Uterus (tissue), 3 donors: ENCODE measurements at regions not wholly inside any gene's neighbourhood (a gene's known extent, or its start where the extent isn't known, plus 50 kb on each side); places are given as distances from the start of the nearest gene placed in this dataset.

Source experiments
- DNase-seq, 2 donors: peaks; one replicate each; pipeline ENCODE4 v3.0.0-alpha.2; 2019 to 2020
- H3K27ac ChIP-seq, 2 donors: fragments of 200-600 bp; sonication (generic); 1 replicate in 1 of 2; 2 replicates in 1 of 2; pipeline ENCODE4 v1.5.1; 2016 to 2018
- H3K27me3 ChIP-seq, 2 donors: fragments of 200-600 bp; sonication (generic); one replicate each; pipeline ENCODE4 v1.5.1; 2018 to 2019; ENCODE audit warnings: control low read depth in 1 of 2
- H3K36me3 ChIP-seq, 2 donors: fragments of 200-600 bp; sonication (generic); one replicate each; pipeline ENCODE4 v1.5.1; 2019; ENCODE audit warnings: control low read depth in 1 of 2
- H3K4me1 ChIP-seq, 2 donors: fragments of 200-600 bp; sonication (generic); one replicate each; pipeline ENCODE4 v1.5.1; 2018 to 2019; ENCODE audit warnings: control low read depth in 1 of 2
- H3K4me3 ChIP-seq, 2 donors: fragments of 200-600 bp; sonication (generic); 1 replicate in 1 of 2; 2 replicates in 1 of 2; pipeline ENCODE4 v1.5.1; 2018 to 2019; ENCODE audit warnings: mild to moderate bottlenecking in 1 of 2
- H3K9me3 ChIP-seq, 2 donors: fragments of 200-600 bp; sonication (generic); one replicate each; pipeline ENCODE4 v1.5.1; 2019; ENCODE audit warnings: control low read depth in 1 of 2
- POLR2A ChIP-seq, 2 donors: fragments of 450-650 bp; IDR thresholded peaks; one replicate each; pipeline ENCODE4 v1.6.1; 2016; ENCODE audit warnings: antibody characterized with exemption in 2 of 2, mild to moderate bottlenecking in 1 of 2, moderate library complexity in 1 of 2
- intact Hi-C: fragments of 100-400 bp; cut with DNase I; formaldehyde crosslinking; loops from one replicate; pipeline ENCODE4 v1.15.1; 2023; ENCODE audit warnings: low total_unique reads
- TF ChIP-seq, protein P1 (sequence below), 4 experiments: fragments of 200-600 bp in 2 of 4; fragments of 450-650 bp in 2 of 4; sonication (generic) in 2 of 4; IDR thresholded peaks; one replicate each; pipeline ENCODE4 v1.5.1; 2016 to 2019; ENCODE audit warnings: antibody characterized with exemption in 4 of 4, mild to moderate bottlenecking in 2 of 4, moderate library complexity in 1 of 4
- donor health status: DM: yes; HTN: yes; CAD: no.

- H3K9me3 ChIP-seq, result no peaks in the 10 kb centered on the region
- no peaks in the 10 kb centered on the region for H3K27me3 ChIP-seq
- H3K27ac ChIP-seq, result peak overlapping the region; percentile 89 to 95
- no peak for TF ChIP-seq POLR2A (IDR thresholded peaks at IDR 0.05)
- TF ChIP-seq, protein P1, sequence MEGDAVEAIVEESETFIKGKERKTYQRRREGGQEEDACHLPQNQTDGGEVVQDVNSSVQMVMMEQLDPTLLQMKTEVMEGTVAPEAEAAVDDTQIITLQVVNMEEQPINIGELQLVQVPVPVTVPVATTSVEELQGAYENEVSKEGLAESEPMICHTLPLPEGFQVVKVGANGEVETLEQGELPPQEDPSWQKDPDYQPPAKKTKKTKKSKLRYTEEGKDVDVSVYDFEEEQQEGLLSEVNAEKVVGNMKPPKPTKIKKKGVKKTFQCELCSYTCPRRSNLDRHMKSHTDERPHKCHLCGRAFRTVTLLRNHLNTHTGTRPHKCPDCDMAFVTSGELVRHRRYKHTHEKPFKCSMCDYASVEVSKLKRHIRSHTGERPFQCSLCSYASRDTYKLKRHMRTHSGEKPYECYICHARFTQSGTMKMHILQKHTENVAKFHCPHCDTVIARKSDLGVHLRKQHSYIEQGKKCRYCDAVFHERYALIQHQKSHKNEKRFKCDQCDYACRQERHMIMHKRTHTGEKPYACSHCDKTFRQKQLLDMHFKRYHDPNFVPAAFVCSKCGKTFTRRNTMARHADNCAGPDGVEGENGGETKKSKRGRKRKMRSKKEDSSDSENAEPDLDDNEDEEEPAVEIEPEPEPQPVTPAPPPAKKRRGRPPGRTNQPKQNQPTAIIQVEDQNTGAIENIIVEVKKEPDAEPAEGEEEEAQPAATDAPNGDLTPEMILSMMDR (IDR thresholded peaks at IDR 0.05), result no peak
- H3K4me1 ChIP-seq, result no peaks in the 10 kb centered on the region
- DNase-seq, result no peak
- H3K4me3 ChIP-seq, result no peak overlapping the region
- intact Hi-C loops, result no loop called here
- H3K36me3 ChIP-seq, result no peaks in the 10 kb centered on the region
These were observed 128.1 kb downstream of the BAMBI start for GRCh38 chr10:28805390-28805789.

DNA sequence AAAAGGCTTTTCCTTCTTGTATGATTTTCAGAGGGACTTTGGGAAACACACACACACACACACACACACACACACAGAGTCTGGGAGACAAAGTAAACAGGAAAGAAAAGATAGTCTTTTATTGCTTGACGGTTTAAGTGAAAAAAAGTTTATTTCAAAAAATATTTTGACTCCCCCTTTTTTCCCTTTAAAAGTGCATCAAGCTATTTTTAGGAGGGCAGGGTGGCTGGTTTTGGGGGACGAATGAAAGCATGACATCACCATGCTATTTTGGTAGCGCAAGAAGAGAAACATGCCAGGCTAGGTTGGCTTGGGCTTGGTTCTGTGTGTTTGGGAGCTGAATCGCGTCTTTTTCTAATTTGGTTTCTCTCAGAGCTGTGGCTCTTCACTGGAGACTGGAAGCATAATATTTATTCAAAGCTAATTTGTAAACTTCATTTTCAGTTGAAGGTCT is 129.2 kb downstream of the BAMBI start:
- intact Hi-C loops, result no loop called here
- no peak overlapping the region for H3K4me3 ChIP-seq
- no peaks in the 10 kb centered on the region for H3K36me3 ChIP-seq
- no peaks in the 10 kb centered on the region for H3K4me1 ChIP-seq
- H3K27ac ChIP-seq, result peak overlapping the region; percentile 89 to 95
- TF ChIP-seq POLR2A (IDR thresholded peaks at IDR 0.05), result peak in 1 of 2 donors; percentile 13
- TF ChIP-seq, protein P1 (IDR thresholded peaks at IDR 0.05), result no peak
- peak; percentile 46 to 59 for DNase-seq
- H3K27me3 ChIP-seq, result no peaks in the 10 kb centered on the region
- H3K9me3 ChIP-seq, result no peaks in the 10 kb centered on the region

GRCh38 chr10:28806951-28807759 is 129.8 kb downstream of the BAMBI start:
- intact Hi-C loops, result no loop called here
- TF ChIP-seq POLR2A (IDR thresholded peaks at IDR 0.05), result no peak
- TF ChIP-seq, protein P1 (IDR thresholded peaks at IDR 0.05), result no peak
- Histone ChIP-seq H3K36me3 (no peaks in the 10 kb centered on the region), H3K4me1 (no peaks in the 10 kb centered on the region), H3K4me3 (peak overlapping the region in 1 of 2 donors; percentile 2), H3K27me3 (no peaks in the 10 kb centered on the region), H3K9me3 (no peaks in the 10 kb centered on the region), H3K27ac (peak overlapping the region; percentile 89 to 95)
- peak; percentile 47 to 72 for DNase-seq

GRCh38 chr10:28807760-28808613 is 130.7 kb downstream of the BAMBI start:
- peak; percentile 51 to 67 for DNase-seq
- no peaks in the 10 kb centered on the region for H3K9me3 ChIP-seq
- H3K27ac ChIP-seq, result peak overlapping the region; percentile 89 to 95
- no peaks in the 10 kb centered on the region for H3K27me3 ChIP-seq
- TF ChIP-seq, protein P1 (IDR thresholded peaks at IDR 0.05), result no peak
- no peak for TF ChIP-seq POLR2A (IDR thresholded peaks at IDR 0.05)
- H3K36me3 ChIP-seq, result no peaks in the 10 kb centered on the region
- H3K4me3 ChIP-seq, result peak overlapping the region in 1 of 2 donors; percentile 2
- intact Hi-C loops, result no loop called here
- H3K4me1 ChIP-seq, result no peaks in the 10 kb centered on the region

- no peak overlapping the region for H3K4me3 ChIP-seq
- H3K36me3 ChIP-seq, result no peaks in the 10 kb centered on the region
- H3K27me3 ChIP-seq, result no peaks in the 10 kb centered on the region
- H3K4me1 ChIP-seq, result no peaks in the 10 kb centered on the region
- peak overlapping the region; percentile 89 to 95 for H3K27ac ChIP-seq
- TF ChIP-seq POLR2A (IDR thresholded peaks at IDR 0.05), result no peak
- TF ChIP-seq, protein P1 (IDR thresholded peaks at IDR 0.05), result no peak
- intact Hi-C loops, result no loop called here
- no peaks in the 10 kb centered on the region for H3K9me3 ChIP-seq
- DNase-seq, result no peak
These were observed 131.4 kb downstream of the BAMBI start for GRCh38 chr10:28808693-28809092.
